Central memory CD8-positive, alpha-beta T cell (primary cell): ENCODE measurements at regions not wholly inside any gene's neighbourhood (a gene's known extent, or its start where the extent isn't known, plus 50 kb on each side); places are given as distances from the start of the nearest gene placed in this dataset.

Experiments
- ATAC-seq: fragments of 150-1000 bp; cut with Tn5 transposase; replicated peaks from 2 replicates; pipeline ENCODE4 v1.10.0; 2022; ENCODE audit warnings: mild to moderate bottlenecking, moderate FRiP score, moderate number of reproducible peaks; ENCODE audit not compliant: poor library complexity, severe bottlenecking; ENCODE audit errors: extremely low read depth
- DNase-seq, 2 donors: peaks; one replicate each; pipeline ENCODE4 v3.0.0; 2021; ENCODE audit warnings: low spot score in 2 of 2
- H3K27ac Mint-ChIP-seq: one replicate; pipeline ENCODE4 v1.8.0; 2022; ENCODE audit warnings: low read depth, mild to moderate bottlenecking, moderate library complexity, mixed read lengths
- H3K27me3 Mint-ChIP-seq: one replicate; pipeline ENCODE4 v1.8.0; 2022; ENCODE audit warnings: mixed read lengths
- H3K36me3 Mint-ChIP-seq: one replicate; pipeline ENCODE4 v1.8.0; 2022; ENCODE audit warnings: mild to moderate bottlenecking, moderate library complexity, mixed read lengths; ENCODE audit not compliant: insufficient read depth
- H3K4me1 Mint-ChIP-seq: one replicate; pipeline ENCODE4 v1.8.0; 2022; ENCODE audit warnings: mixed read lengths
- H3K4me3 Mint-ChIP-seq: one replicate; pipeline ENCODE4 v1.8.0; 2022; ENCODE audit warnings: mild to moderate bottlenecking, moderate library complexity, mixed read lengths
- H3K9me3 Mint-ChIP-seq: one replicate; pipeline ENCODE4 v1.8.0; 2022; ENCODE audit warnings: mixed read lengths

- H3K4me1 Mint-ChIP-seq, result no peaks in the 10 kb centered on the region
Measured at GRCh38 chr1:55560266-55560665, 345.1 kb upstream of the USP24 start.

GRCh38 chr1:55559842-55560241 lies 344.7 kb upstream of the USP24 start:
- no peaks in the 10 kb centered on the region for H3K9me3 Mint-ChIP-seq

More at GRCh38 chr1:55560266-55560665, 345.1 kb upstream of the USP24 start:
- ATAC-seq (no peak), DNase-seq (no peak)
- no peaks in the 10 kb centered on the region for H3K27me3 Mint-ChIP-seq
- H3K9me3 Mint-ChIP-seq, result no peaks in the 10 kb centered on the region
- no peak overlapping the region for H3K4me3 Mint-ChIP-seq
- no peaks in the 10 kb centered on the region for H3K36me3 Mint-ChIP-seq
- no peak overlapping the region for H3K27ac Mint-ChIP-seq

GRCh38 chr1:55559161-55559611 lies 344.0 kb upstream of the USP24 start:
- Mint-ChIP-seq H3K9me3 (no peaks in the 10 kb centered on the region), H3K27me3 (no peaks in the 10 kb centered on the region), H3K4me1 (no peaks in the 10 kb centered on the region), H3K4me3 (no peak overlapping the region), H3K36me3 (no peaks in the 10 kb centered on the region), H3K27ac (no peak overlapping the region)
- DNase-seq (no peak), ATAC-seq (no peak)

More at GRCh38 chr1:55559842-55560241, 344.7 kb upstream of the USP24 start:
- Mint-ChIP-seq H3K36me3 (no peaks in the 10 kb centered on the region), H3K27me3 (no peaks in the 10 kb centered on the region), H3K4me3 (no peak overlapping the region), H3K27ac (no peak overlapping the region), H3K4me1 (no peaks in the 10 kb centered on the region)
- DNase-seq (no peak), ATAC-seq (no peak)

DNA sequence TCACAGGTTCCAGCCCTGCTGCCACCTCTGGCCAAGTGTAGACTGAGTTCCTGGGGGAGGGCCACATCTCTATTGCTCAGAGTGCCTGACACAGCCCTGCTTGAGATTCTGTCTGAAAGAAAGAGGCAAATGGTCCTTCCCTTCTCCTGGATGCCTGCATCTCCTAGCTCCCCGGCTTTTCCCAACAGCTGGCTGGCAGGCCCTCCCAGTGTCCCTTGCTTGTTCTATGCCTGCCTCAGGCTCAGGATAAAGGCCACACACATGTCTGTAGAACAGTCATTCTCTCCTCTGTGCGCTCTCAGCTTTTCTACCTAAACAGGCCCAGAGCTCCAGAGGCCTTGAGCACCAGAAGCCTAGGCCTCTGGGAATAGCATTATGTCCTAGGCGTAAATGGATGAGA lies 343.4 kb upstream of the USP24 start:
- Mint-ChIP-seq H3K4me1 (no peaks in the 10 kb centered on the region), H3K9me3 (no peaks in the 10 kb centered on the region), H3K36me3 (no peaks in the 10 kb centered on the region), H3K4me3 (no peak overlapping the region), H3K27me3 (no peaks in the 10 kb centered on the region), H3K27ac (no peak overlapping the region)
- ATAC-seq (no peak), DNase-seq (no peak)

GRCh38 chr1:55555956-55556725 lies 341.0 kb upstream of the USP24 start:
- Mint-ChIP-seq H3K36me3 (no peaks in the 10 kb centered on the region), H3K27me3 (no peaks in the 10 kb centered on the region), H3K27ac (no peak overlapping the region), H3K4me1 (no peaks in the 10 kb centered on the region), H3K9me3 (no peaks in the 10 kb centered on the region), H3K4me3 (no peak overlapping the region)
- ATAC-seq (no peak), DNase-seq (no peak)

DNA sequence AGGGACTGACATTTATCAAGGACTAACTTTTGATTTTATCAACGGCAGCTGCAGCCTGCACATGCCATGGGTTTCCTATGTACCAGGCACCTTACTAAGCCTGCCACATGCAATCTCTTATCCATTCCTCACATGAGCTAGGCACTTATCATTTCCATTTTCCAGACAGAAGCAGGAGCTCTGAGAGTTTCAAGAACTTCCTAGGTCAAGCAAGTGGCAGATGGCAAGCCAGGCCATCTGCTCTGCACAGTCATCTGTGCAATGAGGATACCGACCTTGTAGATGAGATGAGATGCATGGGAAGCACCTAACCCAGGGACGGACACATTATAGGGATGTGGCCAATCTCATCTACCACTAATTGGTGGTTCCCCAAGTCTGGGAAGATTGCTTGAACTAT lies 339.4 kb upstream of the USP24 start:
- no peaks in the 10 kb centered on the region for H3K36me3 Mint-ChIP-seq
- H3K27ac Mint-ChIP-seq, result no peak overlapping the region
- DNase-seq (no peak), ATAC-seq (no peak)
- no peaks in the 10 kb centered on the region for H3K9me3 Mint-ChIP-seq
- H3K4me3 Mint-ChIP-seq, result no peak overlapping the region
- H3K4me1 Mint-ChIP-seq, result no peaks in the 10 kb centered on the region
- no peaks in the 10 kb centered on the region for H3K27me3 Mint-ChIP-seq

DNA sequence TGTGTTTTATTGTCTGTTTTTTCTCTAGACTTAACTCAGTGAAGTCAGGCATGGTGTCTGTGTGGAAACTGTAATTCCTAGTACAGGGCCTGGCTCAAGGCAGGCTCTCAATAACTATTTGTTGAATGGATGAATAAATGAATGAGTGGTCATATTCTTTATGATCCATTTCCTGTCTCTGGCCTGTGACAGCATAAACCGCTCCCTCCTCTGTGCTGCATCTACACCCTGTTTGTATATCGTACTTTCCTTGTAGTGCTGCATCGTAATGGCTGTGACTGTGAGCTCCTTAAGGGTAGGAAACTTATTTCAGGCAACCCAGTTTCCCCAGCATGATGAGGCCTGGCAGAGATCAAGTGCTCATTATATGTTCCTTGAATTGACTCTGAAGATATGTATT lies 337.5 kb upstream of the USP24 start:
- ATAC-seq (no peak), DNase-seq (no peak)
- H3K36me3 Mint-ChIP-seq, result no peaks in the 10 kb centered on the region
- no peak overlapping the region for H3K27ac Mint-ChIP-seq
- no peaks in the 10 kb centered on the region for H3K9me3 Mint-ChIP-seq
- H3K27me3 Mint-ChIP-seq, result no peaks in the 10 kb centered on the region
- H3K4me3 Mint-ChIP-seq, result no peak overlapping the region
- no peaks in the 10 kb centered on the region for H3K4me1 Mint-ChIP-seq

DNA sequence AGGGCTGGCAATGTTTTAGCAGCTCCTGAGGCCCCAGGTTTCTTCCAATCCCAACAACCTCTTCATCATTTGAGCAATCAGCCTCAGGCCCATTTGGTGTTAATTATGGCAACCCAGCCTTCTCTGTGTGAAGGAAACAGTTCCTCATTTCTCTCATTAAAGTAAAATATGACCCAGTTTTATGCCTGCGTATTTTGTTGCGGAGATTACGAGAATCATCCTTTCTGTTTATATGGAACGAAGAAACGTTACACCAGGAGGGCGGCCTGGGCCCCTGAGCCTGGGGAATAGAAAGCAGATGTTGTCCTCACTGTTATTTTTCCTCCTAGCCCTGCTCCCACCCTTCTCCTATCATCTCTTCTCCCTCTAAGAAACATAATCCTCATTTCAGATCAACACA lies 332.2 kb upstream of the USP24 start:
- no peaks in the 10 kb centered on the region for H3K4me1 Mint-ChIP-seq
- H3K27ac Mint-ChIP-seq, result no peak overlapping the region
- H3K4me3 Mint-ChIP-seq, result no peak overlapping the region
- H3K27me3 Mint-ChIP-seq, result peaks cover 31% of the 10 kb centered on the region
- H3K9me3 Mint-ChIP-seq, result no peaks in the 10 kb centered on the region
- ATAC-seq (no peak), DNase-seq (no peak)
- no peaks in the 10 kb centered on the region for H3K36me3 Mint-ChIP-seq

GRCh38 chr1:55546553-55546952 lies 331.4 kb upstream of the USP24 start:
- Mint-ChIP-seq H3K27ac (no peak overlapping the region), H3K4me1 (no peaks in the 10 kb centered on the region), H3K9me3 (no peaks in the 10 kb centered on the region), H3K4me3 (no peak overlapping the region), H3K36me3 (no peaks in the 10 kb centered on the region), H3K27me3 (peaks cover 31% of the 10 kb centered on the region)
- ATAC-seq (no peak), DNase-seq (no peak)

- Mint-ChIP-seq H3K27ac (no peak overlapping the region), H3K36me3 (no peaks in the 10 kb centered on the region), H3K9me3 (no peaks in the 10 kb centered on the region), H3K4me1 (no peaks in the 10 kb centered on the region), H3K27me3 (peaks cover 31% of the 10 kb centered on the region), H3K4me3 (no peak overlapping the region)
- ATAC-seq (no peak), DNase-seq (no peak)
Measured at GRCh38 chr1:55544826-55545225, 329.7 kb upstream of the USP24 start.

GRCh38 chr1:55542901-55543504 lies 327.8 kb upstream of the USP24 start:
- Mint-ChIP-seq H3K27me3 (peaks cover 31% of the 10 kb centered on the region), H3K36me3 (no peaks in the 10 kb centered on the region), H3K9me3 (no peaks in the 10 kb centered on the region), H3K27ac (no peak overlapping the region), H3K4me3 (no peak overlapping the region), H3K4me1 (no peaks in the 10 kb centered on the region)
- ATAC-seq (no peak), DNase-seq (no peak)

- Mint-ChIP-seq H3K4me3 (no peak overlapping the region), H3K4me1 (no peaks in the 10 kb centered on the region), H3K27me3 (peaks cover 23% of the 10 kb centered on the region), H3K9me3 (no peaks in the 10 kb centered on the region), H3K27ac (no peak overlapping the region), H3K36me3 (no peaks in the 10 kb centered on the region)
- ATAC-seq (no peak), DNase-seq (no peak)
Measured at GRCh38 chr1:55541296-55541695, 326.1 kb upstream of the USP24 start.
